ENCODE measurements at regions not wholly inside any gene's neighbourhood (a gene's known extent, or its start where the extent isn't known, plus 50 kb on each side); places are given as distances from the start of the nearest gene placed in this dataset.
A peak's percentile ranks its signal among the peaks of the same experiment; 100 is the strongest.

DNA sequence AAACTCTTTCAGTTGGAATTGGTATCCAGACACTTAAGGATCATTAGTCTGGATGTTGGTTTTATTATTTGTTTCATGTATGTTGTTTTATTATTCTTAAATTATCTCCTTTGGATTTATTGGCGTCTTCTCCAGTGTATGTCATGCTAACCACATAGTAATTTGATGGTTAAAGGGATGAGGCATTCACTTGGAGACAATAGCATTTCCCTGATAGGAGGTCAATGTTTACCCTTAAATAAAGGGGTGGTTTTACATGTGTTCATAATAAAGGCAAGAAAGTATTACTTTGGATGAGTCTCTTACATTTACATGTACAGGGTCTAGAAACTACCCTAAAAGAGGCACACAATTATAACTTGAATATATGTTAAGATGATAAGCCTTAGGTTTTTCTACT, 51.2 kb upstream of the RNF144B start:
- DNase-seq: no peak

DNA sequence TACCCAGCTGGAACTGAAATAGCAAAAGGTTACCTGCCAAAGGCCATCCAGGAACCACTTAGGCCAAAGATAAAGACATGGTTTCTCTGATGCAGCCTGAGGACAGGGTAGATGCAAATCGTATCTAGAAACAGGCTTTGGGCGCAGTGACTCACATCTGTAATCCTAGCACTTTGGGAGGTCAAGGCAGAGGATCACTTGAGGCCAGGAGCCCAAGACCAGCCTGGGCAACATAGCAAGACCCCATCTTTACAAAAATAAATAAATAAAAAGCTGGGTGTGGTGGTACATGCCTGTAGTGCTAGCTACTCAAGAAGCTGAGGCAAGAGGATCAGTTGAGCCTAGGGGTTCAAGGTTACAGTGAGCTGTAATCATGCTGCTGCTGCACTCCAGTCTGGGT, 52.9 kb upstream of the RNF144B start:
- DNase-seq: no peak

DNA sequence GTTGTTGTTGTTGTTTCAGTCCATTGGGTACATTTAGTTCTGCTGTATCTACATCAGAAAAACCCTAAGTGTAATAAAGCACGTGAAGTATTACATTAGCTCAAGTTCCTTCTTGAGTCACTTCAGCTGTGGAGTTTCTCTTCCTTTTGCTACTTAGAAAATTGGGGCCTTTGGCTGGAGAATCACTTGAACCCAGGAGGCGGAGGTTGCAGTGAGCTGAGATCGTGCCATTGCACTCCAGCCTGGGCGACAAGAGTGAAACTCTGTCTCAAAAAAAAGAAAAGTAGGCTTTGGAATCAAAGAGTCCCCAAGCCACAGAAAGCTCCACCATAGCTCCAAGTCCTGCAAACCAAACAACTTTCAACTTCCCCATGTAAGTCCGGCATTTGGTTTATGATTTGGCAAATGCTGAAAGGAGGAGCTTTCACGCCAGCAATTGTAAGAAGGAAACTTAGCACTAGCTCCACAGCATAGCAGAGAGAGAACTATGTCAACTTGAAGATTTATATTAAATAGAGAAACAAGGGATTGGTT, 56.5 kb upstream of the RNF144B start:
- no peak for DNase-seq

DNA sequence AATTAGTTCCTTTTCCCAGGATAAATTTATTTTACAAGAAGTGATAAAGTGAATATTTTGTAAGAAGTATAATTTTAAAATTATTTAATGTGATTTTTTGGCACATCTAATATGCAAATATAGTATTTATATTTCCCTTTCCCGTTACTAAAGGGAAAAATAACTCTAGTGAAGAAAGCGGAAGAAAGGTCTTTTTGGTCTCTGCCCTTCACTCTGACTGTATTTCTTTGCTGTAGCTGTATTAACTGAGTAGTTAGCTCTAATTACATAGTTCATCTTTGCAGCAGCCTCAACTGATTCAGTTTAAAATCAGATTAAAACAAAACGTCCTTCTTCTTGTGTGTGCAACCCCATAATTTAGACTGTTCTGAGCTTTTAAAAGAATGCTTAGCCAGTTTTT, 57.4 kb upstream of the RNF144B start:
- DNase-seq: no peak

DNA sequence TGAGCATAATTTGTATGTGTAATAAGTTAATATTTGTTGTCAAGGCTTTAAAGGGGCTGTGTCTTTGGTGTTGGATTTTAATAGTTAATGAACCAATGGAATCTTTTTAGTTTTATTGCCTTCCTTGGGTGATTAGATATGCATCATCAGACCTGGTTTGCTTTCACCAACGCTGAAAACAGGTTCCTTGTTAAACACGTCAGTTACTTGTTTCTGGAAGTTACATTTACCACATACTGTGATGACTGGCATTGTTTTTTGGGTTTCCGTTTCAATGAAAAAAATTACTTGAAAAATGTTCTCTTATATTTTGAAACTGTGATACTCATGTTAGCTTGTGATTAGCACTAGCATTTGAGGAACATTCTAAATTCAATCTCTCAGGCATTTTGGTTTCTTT, 58.6 kb upstream of the RNF144B start:
- no peak for DNase-seq

DNA sequence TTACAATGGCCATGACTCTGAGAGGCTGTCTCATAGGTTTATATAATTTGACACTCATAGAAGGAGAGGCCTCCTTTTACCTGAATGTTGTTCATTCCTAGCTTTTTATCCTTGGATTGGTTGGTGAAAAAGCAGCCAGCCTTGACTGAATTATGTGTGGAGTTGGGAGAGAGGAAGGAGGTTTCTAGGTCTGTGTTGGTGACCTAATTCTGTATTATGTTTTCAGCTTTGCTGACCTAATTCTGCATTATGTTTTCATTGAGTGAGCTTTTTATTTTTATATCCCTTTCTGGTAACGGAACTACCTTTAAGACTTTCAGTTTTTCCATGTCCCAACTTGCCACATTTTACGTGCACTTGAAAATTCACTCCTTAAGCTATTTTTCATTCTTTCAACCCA, 59.1 kb upstream of the RNF144B start:
- no peak for DNase-seq

DNA sequence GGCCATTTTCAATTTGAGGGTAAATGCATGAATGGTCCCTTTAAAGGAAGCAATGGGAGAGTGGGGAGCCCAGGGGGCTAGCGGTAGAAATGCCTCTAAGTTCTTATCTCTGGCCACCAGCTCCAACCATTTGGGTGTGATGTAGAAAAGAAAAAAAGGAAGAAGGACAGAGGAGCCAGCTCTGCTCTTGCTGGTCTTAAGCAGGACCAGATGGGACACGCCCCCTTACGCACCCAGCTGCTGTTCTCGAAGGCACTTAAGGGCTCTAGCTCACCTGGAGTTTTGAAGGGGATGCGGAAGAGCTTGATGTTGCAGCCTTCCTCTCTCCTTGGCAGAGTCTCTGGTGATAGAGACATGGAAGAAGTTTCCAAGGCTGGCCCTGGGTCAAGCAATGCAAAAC, 59.5 kb upstream of the RNF144B start:
- DNase-seq: peak; percentile 46

DNA sequence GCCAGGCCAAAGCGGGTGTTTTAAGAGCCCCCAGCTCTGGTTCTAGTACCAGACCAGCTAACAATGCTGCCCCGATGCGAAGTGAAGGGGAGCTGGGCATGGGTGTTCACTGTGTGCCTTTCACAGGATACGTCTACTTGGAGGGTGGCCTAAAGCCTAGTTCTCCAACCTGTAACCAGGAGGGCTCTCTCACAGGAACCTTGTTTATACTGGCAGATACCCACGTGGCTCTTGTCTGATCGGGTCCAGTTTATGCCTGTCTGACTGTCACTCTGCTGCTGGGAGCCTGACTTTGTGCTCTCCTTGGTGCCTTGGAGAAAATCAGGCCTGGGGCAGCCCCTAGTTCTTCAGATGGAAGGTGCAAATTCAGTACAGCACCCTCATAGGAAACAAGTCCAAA, 60.2 kb upstream of the RNF144B start:
- DNase-seq: no peak

DNA sequence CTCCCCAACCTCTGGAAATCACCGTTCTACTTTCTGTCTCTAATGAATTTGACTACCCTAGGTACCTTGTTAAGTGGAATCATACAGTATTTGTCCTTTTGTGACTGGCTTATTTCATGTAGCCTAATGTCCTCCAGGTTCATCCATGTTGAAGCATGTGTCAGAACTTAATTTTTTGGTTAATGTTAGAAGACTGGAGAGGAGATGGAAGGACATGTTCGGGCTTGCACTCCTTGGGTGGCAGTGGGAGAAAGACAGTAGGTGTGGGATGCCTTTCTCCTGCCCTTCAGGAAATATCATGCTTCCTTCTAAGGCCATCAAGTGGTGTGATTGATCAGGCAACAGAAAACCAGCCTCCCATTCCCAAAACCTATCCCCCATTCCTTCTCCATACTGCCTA, 61.1 kb upstream of the RNF144B start:
- no peak for DNase-seq

DNA sequence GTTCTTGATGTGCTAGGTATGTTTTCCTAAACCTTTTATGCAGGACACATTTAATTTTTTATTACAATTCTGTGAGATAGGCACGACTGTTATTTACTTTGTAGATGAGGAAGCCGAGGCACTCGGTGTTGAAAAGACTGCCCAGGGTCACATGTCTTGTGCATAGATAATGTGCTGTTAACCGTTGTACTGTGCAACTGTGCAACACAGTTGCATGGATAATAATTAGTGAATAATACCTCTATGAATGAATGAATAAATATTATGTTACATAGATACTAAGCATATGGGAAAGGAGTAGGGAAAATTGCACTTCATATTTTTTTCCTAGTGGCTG, 60.3 kb upstream of the DEK start:
- DNase-seq: no peak

DNA sequence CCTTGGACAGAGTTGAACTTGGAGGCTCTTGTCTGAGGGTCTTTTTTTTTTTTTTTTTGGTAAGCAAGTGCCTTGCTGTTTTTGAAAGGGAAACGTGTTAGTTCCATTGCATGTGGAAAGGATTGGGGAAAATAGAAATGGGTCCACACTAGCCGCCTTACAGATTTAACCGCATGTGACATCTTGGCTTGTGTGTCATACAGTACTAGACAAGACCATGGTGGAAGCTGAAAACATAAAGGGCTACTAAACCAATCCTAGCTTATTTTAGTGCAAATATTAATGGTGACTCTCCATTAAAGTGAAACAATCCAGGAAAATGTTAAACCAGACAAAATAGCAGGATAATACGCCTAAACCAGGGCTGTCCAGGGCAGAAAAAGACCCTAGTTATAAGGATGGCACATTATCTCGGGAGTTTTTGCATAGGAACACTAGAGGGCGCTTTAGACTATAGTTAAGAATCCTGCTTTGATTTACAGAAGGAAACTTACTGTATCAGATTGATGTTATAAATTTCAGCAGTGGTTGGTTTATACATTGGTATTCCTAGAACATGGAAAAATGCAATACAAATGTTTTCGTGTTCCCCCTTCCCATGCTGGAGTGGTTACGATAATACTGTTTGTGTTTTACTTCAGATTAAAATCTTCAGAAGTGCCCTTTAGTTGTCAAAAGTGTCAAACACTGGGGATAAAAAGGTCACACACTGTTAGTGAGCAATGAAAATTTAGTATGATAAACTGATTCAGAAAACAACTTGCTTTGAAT, 59.8 kb upstream of the DEK start:
- DNase-seq: peak; percentile 49

DNA sequence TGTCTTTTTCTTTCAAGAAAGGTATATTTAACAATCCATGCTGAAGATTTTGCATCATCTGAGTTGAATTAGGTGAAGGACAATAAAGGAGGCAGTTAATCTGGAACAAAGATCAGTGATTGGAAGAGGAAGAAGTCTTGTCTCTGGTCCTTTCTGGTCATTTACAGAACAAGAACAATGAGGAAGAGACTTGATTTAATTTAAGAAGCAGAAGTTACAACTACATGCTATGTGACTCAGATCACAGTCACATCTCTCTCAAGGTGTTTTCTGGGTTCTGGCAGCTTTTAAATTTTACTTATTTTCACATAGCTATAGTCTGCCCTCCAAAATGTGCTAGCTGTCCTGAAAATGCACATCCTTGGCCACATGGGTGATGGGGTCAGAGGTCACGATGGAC, 53.5 kb upstream of the DEK start:
- DNase-seq: no peak

DNA sequence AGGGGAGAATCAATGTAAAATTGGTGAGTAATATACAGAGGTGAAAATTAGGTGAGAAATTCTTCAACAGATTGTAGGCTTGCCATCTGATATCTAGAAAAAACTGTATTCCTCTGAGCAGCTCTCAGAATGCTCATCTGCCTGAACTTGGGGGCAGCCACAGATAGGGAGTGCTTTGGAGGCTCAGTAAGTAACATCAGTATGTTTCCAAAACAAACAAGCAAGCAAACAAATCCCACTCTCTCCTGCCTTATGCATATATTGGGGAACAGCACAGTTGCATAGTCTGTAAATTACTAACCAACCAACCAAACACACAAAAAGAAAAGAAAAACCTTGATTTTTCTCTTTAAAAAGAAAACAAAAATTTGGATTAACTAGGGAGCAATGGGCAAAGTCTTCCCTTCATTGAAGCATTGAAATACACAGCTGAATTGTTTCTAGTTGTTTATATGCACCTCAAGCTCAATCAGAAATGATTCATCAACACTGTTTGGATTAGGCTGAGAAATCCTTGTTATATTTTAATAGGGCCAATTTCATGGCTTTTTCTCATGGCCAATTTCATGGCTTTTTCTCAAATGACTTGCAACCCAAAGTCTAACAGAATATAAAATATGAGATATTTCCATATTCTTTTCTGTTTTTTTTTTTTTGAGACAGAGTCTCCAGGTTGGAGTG, 50.1 kb upstream of the DEK start:
- DNase-seq: no peak

All from muscle of arm (tissue), 1 donor.